H1 (cell line): ENCODE measurements at regions not wholly inside any gene's neighbourhood (a gene's known extent, or its start where the extent isn't known, plus 50 kb on each side); places are given as distances from the start of the nearest gene placed in this dataset.

Experiments used
- ATF2 ChIP-seq: IDR thresholded peaks from 2 replicates; pipeline ENCODE4 v1.6.1; 2012; ENCODE audit warnings: low read length, inconsistent platforms
- CHD7 ChIP-seq: fragments of 300-600 bp; sonication (generic); IDR thresholded peaks from 2 replicates; pipeline ENCODE4 v1.7.1; 2012; ENCODE audit warnings: low read length, moderate library complexity, mild to moderate bottlenecking, inconsistent platforms; ENCODE audit not compliant: insufficient replicate concordance
- EZH2 ChIP-seq: fragments of 200-600 bp; sonication (generic); IDR thresholded peaks from 2 replicates; pipeline ENCODE4 v1.7.1; 2012; ENCODE audit warnings: low read depth, mild to moderate bottlenecking, moderate library complexity, low read length, inconsistent platforms; ENCODE audit not compliant: severe bottlenecking
- SUZ12 ChIP-seq: fragments of 200-600 bp; sonication (generic); IDR thresholded peaks from 2 replicates; pipeline ENCODE4 v1.6.1; 2012; ENCODE audit warnings: mild to moderate bottlenecking, inconsistent platforms, low read length, moderate library complexity, mixed read lengths
- YY1 ChIP-seq: IDR thresholded peaks from 2 replicates; pipeline ENCODE4 v1.6.1; 2011; ENCODE audit warnings: low read depth, mild to moderate bottlenecking, low read length

DNA sequence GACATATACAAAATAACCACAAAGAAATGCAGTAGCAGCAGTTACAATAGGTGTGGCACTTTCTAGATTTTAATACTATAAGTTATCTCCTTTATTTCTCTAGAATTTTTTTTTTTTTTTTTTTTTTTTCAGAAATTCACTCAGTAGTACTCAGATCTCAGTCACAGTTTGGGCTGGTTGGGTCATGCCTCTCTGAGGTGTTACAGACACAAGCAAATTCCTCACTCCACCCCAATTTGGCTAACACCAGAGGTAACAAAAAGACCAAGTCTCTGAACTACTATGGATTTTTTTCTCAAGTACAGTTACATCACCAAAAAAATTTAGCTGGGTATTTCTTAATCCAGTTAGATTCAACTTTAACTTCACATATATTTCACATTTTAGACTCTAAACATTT lies 985.1 kb upstream of the LRRN3 start (continued):
- TF ChIP-seq CHD7 (no peak), EZH2 (no peak), SUZ12 (no peak), ATF2 (no peak), YY1 (no peak)
